ENCODE measurements at regions not wholly inside any gene's neighbourhood (a gene's known extent, or its start where the extent isn't known, plus 50 kb on each side); places are given as distances from the start of the nearest gene placed in this dataset.
A peak's percentile ranks its signal among the peaks of the same experiment; 100 is the strongest.

DNA sequence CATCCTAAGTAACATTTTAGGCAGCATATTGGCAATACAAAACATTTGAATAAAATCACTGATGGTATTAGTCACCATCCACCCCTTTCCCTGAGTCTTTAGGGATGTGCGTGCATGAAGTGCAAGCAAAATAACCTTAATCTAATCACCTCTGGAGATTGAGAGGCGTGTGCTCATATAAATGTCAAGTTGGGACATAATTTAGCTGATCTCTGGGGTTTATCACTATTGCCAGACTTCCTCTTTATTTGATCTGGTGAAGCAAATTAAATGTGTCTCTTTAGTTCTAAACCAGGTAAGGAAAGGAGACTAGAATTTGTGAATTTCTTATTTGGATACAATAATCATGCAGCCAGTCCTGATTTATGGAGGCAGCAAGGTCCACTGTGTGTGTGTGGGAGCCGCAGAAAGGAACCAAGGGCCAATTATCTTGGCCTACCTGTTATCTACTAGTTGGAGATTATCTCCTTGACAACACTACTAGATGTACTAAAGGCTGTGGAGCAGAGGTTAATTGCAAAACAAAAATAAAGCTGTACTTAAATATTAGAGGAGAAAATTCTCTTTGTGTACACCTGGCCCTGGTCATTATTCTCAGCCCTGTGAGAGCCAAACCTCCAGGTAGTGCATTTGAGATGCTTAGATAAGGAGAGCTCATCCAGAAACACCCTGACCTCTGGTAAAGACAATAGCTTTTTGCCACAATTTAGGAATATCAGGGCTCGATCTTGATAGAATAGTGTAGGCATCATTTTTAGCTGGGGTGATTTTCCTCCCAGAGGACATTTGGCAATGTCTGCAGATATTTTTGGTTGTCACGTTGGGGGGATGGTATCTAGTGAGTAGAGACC, 78.2 kb downstream of the HRH4 start:
- TF ChIP-seq, protein P1, sequence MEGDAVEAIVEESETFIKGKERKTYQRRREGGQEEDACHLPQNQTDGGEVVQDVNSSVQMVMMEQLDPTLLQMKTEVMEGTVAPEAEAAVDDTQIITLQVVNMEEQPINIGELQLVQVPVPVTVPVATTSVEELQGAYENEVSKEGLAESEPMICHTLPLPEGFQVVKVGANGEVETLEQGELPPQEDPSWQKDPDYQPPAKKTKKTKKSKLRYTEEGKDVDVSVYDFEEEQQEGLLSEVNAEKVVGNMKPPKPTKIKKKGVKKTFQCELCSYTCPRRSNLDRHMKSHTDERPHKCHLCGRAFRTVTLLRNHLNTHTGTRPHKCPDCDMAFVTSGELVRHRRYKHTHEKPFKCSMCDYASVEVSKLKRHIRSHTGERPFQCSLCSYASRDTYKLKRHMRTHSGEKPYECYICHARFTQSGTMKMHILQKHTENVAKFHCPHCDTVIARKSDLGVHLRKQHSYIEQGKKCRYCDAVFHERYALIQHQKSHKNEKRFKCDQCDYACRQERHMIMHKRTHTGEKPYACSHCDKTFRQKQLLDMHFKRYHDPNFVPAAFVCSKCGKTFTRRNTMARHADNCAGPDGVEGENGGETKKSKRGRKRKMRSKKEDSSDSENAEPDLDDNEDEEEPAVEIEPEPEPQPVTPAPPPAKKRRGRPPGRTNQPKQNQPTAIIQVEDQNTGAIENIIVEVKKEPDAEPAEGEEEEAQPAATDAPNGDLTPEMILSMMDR (IDR thresholded peaks at IDR 0.05; ENCODE audit: unreplicated experiment in 3 of 3) = no peak
- Mint-ChIP-seq H3K36me3 (ENCODE audit: low read depth) (no peaks in the 10 kb centered on the region), H3K4me1 (peaks cover 33% of the 10 kb centered on the region), H3K27me3 (ENCODE audit: low read depth) (peaks cover 4% of the 10 kb centered on the region), H3K27ac (no peak overlapping the region), H3K4me3 (no peak overlapping the region), H3K9me3 (no peaks in the 10 kb centered on the region)

DNA sequence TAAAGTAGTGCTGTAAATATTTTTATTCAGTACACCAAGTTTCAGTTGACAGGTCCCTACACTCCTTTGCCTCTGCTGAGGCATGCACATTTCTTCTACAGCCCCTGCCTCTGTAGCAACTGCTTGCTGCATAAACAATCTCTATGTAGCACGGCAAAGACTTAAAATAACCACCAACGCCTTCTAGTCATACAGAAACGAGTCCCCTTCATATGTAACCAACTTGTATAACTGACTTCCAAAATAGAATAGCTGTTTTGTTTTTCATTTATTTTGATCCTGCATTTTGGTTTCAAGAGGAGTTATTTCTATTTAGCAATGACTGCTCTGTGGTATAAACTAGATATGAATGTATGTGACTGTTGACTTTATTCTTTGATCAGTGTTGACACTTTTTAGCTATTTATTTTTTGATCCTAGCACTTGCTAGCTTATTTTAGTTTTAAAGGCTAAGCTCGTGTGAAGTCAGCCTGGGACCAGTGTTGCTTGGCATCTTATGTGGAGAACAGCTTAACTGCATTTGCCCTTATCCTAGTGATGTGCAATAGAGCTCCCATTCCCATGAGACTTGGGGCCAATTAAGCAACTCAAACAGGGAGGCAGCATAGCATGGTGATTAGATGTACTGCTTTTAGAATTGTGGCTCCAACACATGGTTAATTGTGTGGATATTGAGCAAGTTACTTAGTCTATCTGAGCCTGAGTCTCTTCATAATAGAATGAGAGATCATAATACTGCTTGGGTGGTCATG, 79.6 kb downstream of the HRH4 start:
- TF ChIP-seq, protein P1 (IDR thresholded peaks at IDR 0.05; ENCODE audit: unreplicated experiment in 3 of 3) = no peak
- no peaks in the 10 kb centered on the region for H3K9me3 Mint-ChIP-seq
- H3K4me1 Mint-ChIP-seq = peaks cover 33% of the 10 kb centered on the region
- peak overlapping the region in 1 of 3 experiments; percentile 0 for H3K27ac Mint-ChIP-seq
- H3K36me3 Mint-ChIP-seq (ENCODE audit: low read depth) = no peaks in the 10 kb centered on the region
- H3K4me3 Mint-ChIP-seq = no peak overlapping the region
- peaks cover 4% of the 10 kb centered on the region for H3K27me3 Mint-ChIP-seq (ENCODE audit: low read depth)

DNA sequence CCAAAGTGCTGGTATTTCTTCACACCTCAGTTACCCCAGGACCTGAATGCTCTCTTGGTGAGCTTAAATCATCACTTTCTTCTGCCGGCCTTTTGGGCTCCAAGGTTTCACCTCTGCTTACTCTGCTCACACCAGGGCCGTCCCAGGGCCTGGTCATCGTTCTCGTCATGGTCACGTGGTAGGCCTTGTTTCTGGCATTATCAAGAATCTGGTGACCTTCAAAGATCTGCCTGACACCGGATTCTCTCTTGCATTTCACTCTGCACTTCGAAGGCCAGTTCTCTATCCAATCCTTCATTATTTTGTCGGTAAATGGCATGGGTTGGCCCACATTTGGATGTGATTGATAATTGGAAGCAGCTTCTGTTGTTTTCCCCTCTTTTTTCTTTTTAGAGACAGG, 80.5 kb downstream of the HRH4 start:
- Mint-ChIP-seq H3K27ac (no peak overlapping the region), H3K4me1 (peaks cover 25% of the 10 kb centered on the region), H3K4me3 (no peak overlapping the region), H3K9me3 (no peaks in the 10 kb centered on the region), H3K27me3 (ENCODE audit: low read depth) (peaks cover 4% of the 10 kb centered on the region), H3K36me3 (ENCODE audit: low read depth) (no peaks in the 10 kb centered on the region)
- TF ChIP-seq, protein P1 (IDR thresholded peaks at IDR 0.05; ENCODE audit: unreplicated experiment in 3 of 3) = no peak

DNA sequence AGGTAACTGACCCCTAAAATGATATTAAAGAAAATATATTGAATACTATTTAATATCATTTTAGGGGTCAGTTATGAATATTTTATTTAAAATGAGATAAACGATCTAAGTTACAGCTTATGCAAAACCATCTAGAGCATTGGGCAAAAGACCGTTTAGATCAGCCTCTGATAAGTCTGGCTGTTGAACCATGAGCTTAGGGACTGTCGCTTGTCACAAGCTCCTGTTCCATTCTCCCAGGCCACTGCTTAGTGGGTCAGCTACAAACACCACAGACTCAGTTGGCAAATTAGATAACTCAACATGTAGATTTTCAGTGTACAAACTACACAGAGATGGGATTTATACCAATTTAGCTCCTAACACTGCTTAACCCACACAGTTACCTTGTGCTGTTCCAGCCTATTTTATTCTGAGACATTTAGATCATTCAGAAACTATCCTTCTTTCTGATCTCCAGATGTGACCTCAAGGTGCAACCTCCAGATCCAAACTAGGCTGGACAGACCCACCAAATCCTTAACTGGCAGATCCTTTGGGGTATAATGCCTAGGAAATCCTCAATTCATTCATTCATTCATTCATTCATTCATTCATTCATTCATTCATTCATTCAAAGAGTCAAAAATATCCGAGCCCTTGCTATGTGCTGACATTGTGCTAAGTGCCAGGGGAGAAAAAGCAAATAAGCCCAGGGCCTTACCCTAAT, 82.8 kb downstream of the HRH4 start:
- H3K4me1 Mint-ChIP-seq = peaks cover 12% of the 10 kb centered on the region
- peaks cover 4% of the 10 kb centered on the region for H3K27me3 Mint-ChIP-seq (ENCODE audit: low read depth)
- H3K27ac Mint-ChIP-seq = no peak overlapping the region
- no peak overlapping the region for H3K4me3 Mint-ChIP-seq
- H3K9me3 Mint-ChIP-seq = no peaks in the 10 kb centered on the region
- no peaks in the 10 kb centered on the region for H3K36me3 Mint-ChIP-seq (ENCODE audit: low read depth)
- TF ChIP-seq, protein P1 (IDR thresholded peaks at IDR 0.05; ENCODE audit: unreplicated experiment in 3 of 3) = no peak

DNA sequence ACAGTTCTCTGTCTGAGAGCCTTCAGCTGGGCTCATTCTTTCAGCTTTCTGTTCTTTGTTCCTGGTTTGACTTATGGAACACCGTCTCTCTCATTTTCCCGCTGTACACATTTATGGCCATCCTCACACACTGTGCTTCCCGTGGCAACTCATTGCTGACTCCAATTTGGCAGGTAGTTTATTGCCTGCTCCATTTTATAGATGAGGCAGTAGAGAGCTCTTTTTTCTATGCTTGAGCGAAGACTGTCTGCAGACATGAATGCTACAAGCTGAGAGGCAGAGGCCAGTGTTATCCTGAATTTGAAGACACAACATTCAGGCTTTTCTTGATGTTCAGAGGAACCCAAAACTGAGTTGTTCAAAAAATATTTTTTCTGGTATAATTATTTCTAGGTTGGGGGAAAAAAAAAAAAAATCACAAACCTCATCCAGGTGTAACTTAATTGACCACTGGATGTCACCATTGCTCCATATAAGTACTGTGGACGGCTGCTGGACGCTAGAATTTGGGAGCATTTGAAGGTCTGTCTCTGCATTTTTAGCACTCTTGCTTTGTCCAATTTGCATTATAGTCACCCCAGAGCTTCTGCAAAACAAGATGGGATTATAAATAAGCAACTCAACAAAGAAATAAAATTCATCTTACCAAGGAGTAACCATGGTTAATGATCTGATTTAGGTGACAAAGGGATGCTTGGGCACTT, 83.5 kb downstream of the HRH4 start:
- TF ChIP-seq, protein P1 (IDR thresholded peaks at IDR 0.05; ENCODE audit: unreplicated experiment in 3 of 3) = peak; percentile 58 to 81 (median 60)
- H3K9me3 Mint-ChIP-seq = no peaks in the 10 kb centered on the region
- peaks cover 4% of the 10 kb centered on the region for H3K27me3 Mint-ChIP-seq (ENCODE audit: low read depth)
- H3K4me3 Mint-ChIP-seq = no peak overlapping the region
- no peaks in the 10 kb centered on the region for H3K36me3 Mint-ChIP-seq (ENCODE audit: low read depth)
- peak overlapping the region in 1 of 3 experiments; percentile 15 for H3K27ac Mint-ChIP-seq
- H3K4me1 Mint-ChIP-seq = peaks cover 6% of the 10 kb centered on the region
